GM19372 (cell line): ENCODE measurements at regions not wholly inside any gene's neighbourhood (a gene's known extent, or its start where the extent isn't known, plus 50 kb on each side); places are given as distances from the start of the nearest gene placed in this dataset.

Source experiments
- ATAC-seq: cut with Tn5 transposase; IDR thresholded peaks from one replicate; pipeline ENCODE4 v1.9.1; 2021; ENCODE audit warnings: mild to moderate bottlenecking, low read depth, moderate library complexity; ENCODE audit not compliant: unreplicated experiment

DNA sequence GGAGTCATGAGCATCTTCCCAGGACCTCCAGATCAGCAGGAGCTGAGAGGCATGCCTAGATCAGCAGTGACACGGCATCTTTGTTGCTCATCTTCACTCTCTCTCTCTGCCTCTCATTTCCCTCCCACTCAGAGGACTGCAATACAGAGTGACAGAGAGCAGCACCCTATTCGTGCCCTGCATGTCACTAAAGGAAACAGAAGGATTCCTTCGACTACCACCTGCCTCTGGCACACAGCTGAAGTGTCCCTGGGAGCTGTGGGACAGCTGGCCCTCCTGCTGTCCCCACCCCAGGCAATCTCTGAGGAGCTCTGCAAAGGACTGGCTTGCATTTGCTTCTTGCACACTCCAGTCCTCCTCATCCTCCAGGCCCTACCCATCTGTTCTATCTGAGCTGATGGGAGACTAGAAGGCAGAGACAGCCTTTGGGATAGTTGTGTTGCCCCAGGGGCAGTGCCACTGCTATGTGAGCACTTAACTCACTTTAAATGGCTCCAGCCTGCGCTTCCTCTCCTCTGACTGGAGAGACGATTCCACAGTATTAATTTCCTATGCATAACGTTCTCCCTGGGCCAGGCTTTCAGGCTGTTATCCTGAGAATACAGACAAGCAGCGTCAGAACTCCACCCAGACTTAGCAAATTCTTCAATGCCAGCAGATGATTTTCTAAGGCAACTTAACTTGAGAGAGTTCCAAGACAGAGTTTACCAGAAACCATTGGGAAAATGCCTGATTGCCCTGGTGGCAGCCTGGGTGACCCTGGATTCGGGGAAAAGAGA, 167.6 kb upstream of the MAP1B start:
- ATAC-seq, result no peak

DNA sequence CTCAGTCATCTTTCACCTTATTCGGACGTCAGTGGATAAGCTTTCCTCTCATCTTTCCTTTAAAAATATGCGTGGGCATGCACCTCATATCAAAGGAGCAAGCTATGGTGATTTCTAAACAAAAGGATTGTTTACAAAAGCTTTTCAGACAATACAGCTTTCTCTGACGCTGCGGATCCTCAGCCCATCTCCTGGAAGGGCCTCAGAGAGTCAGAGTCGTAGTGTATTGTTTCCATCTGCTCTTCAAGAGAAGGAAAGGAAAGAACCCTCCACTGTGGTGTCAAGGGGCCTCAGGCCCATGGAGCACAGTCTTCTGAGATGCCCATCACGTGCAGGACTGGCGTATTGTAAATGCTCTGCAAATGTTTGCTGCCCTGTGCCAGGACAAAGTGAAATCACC, 163.4 kb upstream of the MAP1B start:
- no peak for ATAC-seq

- ATAC-seq, result no peak
Measured at GRCh38 chr5:71945436-71945835, 161.8 kb upstream of the MAP1B start.

DNA sequence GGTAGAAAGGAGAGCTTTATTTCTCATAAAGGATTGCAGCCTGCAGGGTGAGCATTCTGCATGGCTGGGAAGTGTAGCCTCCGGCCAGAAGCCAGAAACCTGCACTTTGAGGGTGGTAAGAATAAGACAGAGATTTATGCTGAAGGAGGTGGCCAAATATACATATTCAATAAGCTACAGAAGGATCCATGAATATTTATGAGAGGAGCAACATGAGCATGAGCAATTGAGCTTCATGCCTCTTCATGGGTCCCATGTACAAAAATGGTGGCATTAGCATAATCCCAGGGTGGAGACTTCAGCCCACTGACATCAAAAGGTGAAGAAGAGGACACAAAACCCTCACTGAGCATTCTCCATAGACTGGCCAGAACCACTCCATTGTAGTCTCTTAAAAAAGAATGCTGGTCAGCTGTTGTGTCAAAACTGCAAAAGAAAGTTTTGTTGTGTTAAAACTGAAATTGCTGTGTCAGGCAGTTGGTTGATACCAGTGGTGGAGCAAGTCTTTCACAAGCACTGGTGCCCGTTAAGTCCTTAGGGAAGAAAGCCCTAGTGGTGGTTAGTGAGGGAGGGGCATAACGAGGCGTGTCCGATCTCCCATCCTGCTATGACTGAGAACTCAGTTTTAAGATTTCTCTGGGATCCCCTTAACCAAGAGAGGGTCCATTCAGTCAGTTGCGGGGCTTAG, 160.8 kb upstream of the MAP1B start:
- no peak for ATAC-seq

- no peak for ATAC-seq
Measured at GRCh38 chr5:71948206-71948605, 159.1 kb upstream of the MAP1B start.

DNA sequence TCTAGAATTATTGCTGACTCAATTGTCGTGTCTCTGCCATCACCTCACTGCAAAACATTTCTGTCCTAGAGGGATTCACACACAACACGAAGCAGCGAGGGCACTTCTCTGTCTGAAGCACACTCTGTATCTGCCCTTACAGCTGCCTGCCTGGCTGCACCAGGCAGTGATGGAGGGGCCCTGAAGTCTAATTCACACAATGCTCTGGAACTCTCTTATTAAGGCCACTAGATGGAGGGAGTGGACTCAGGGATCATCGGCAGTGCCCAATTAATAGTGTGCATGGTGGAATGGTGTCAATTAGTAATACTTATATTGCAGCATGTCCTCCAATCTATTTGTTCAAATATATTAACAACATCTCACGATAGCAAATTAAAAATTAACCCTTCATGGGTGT, 157.5 kb upstream of the MAP1B start:
- ATAC-seq, result no peak

GRCh38 chr5:71953866-71954265, 153.4 kb upstream of the MAP1B start:
- ATAC-seq, result no peak

- ATAC-seq, result no peak
Measured at GRCh38 chr5:71954329-71954728, 152.9 kb upstream of the MAP1B start.

GRCh38 chr5:71955723-71956122, 151.6 kb upstream of the MAP1B start:
- ATAC-seq, result no peak

- no peak for ATAC-seq
Measured at GRCh38 chr5:71957292-71957898, 149.9 kb upstream of the MAP1B start.

GRCh38 chr5:71960195-71960594, 147.1 kb upstream of the MAP1B start:
- no peak for ATAC-seq

DNA sequence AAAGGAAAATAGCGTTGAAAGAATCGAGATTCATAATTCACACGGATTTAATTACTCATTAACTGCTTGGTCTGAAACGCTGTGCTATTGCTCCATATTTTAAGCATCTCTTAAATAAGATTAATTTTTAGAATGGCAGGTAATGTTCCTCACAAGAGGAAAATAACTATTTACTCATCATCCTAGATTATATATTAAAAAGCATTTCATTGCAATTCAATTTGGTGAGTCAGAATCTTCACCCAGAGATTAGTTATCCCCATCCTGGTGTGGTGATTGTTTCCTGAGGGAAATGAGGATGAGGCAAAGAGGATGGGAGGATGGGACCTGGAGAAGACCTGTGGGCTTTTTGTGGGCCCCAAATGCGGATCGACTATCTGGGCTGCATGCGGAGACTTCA, 145.5 kb upstream of the MAP1B start:
- no peak for ATAC-seq

DNA sequence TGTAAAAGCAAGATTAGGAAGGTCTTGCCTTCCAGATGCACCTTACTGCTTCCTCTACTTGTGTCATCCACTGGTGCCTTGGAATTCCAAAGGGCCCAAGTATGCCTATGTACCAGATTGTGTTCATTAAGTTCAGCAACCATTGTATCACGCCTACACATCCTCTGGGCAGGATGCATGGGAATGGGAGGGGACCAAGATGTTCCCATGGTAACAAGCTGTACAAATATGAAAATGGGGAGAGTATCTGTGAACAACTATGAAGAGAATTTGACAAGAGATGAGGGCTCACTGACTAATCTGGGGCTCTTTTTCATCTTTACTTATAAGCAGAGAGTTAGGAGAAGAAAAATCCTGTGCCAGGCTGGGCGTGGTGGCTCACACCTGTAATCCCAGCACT, 137.8 kb upstream of the MAP1B start:
- ATAC-seq, result no peak

GRCh38 chr5:71971862-71972261, 135.4 kb upstream of the MAP1B start:
- ATAC-seq, result no peak

DNA sequence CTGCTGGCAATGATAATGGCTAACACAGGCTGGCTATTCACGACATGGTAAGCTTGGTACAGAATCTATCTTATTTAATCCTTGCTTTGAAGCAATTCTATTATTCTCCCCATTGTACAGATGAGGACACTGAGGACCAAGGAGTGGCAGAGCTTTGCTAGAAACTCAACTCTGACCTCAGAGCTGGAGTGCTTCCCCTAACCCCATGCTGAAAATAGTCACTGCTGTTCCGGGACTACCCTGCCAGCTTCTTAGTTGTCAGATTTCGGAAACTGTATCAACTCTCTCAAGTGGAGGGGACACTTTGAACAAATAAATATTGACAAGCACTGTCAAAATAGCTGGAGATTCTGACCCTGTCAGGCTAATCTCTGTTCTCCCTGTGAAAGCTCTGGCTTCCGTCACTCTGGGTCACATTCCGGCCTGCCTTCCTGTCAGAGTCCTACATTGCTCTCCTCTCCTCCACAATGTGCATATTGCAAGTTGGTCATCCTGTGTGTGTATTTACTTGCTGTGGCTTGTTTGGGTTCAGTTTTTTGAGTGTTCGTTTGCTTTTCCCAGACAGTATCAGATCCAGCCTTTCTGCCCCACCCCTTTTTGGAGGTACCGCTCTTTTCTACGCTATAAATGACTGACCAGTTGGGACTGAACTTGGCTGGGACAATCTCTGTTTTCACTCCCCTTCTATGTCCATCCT, 134.3 kb upstream of the MAP1B start:
- no peak for ATAC-seq

DNA sequence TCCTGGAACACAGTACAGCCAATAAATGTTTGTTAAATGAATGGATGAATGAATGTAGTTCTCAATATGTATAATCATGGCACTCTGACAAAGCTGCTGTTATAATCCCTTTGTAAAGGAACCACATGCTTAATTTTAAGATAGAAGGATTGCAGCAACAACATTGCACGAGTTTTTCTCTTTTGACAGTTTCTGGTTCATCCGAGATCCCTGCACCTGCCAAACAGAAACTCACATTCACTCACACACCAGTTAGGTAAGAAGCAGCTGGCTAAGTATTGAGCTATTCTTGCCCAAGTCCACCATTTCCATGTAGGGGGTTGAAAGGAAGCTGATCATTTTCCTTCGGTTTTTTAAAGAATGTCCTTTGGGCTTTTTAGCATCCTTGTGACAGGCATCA, 133.7 kb upstream of the MAP1B start:
- ATAC-seq, result no peak

GRCh38 chr5:71974165-71974564, 133.1 kb upstream of the MAP1B start:
- ATAC-seq, result no peak

DNA sequence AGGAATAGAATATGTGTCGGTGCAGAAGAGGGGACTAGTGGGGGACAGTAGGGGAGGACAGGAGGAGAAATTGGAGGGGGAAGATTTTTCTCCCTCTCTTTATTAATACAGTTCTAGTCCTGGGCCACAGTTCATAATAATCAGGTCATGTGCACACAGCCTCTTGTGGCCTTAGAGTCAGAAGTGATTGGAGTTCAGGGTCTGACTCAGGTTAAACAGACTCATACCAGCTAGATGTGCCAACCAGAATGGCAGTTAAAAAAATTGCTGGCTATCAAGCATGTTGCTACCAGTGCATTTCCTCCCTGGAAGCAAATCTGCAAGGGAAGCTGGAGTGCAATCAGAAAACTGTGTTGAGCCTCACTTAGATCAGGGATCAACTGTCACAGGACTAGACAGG, 132.7 kb upstream of the MAP1B start:
- ATAC-seq, result no peak

DNA sequence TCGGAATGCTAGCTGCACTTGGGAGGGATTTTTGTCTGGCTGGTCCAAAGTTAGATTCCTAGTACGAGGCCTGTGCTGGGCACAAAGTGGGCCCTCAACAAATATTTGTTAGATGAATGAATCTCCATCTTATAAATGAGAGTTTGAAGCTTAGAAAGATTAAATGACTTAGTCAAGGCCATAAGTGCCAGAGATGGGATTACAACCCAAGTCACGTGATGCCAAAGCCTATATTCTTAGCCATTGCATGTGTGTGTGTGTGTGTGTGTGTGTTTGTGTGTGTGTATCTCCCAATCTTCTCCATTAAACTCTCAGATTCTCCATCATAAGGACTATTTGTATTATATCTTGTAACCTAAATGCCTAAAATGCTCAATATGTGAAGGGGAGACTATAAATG, 130.8 kb upstream of the MAP1B start:
- ATAC-seq, result no peak

DNA sequence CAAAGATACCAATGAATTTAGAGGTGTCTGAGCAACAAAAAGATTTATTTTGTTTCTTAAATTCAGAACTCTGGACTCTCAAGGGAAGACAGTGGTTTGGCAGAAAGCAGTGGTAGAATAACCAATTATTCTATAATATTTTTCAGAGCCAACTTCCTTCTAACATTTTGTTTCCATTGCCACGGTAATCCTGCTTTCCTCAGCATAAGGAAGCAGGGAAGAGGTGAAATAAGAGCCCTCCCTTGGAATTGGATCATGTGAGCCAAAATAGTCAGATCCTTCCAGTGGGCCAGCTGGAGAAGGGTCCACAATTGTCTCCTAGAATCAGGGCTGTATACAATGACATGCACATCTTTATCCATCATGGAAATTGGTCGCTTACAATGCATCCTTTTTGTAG, 130.0 kb upstream of the MAP1B start:
- ATAC-seq, result no peak

DNA sequence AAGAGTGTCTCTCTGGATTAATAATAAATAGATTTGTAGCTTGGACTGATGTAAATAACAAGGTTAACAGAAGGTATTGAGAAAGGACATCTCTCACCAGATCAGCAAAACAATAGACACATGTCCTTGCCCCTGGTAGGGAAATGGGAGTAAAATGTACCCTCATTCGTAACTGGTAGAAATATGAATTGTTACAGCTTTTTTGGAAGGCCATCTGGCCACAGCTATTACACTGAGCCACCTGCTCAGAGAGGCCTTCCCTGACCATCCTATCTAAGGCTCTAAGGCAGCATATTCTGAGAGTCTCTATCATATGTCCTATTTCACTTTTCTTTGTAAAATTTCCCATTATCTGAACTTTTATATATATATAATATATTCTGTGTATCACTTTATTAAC, 129.1 kb upstream of the MAP1B start:
- no peak for ATAC-seq
